Panc1 (cell line): ENCODE measurements at regions not wholly inside any gene's neighbourhood (a gene's known extent, or its start where the extent isn't known, plus 50 kb on each side); places are given as distances from the start of the nearest gene placed in this dataset.

Experiments used
- ATAC-seq: fragments of 200-7000 bp; cut with Tn5 transposase; 2 replicates; pipeline ENCODE4 v1.9.1; 2020; ENCODE audit warnings: mild to moderate bottlenecking, moderate library complexity
- BruUV-seq: library from RNA; stranded (reverse); fragments of 400-500 nt; replicated peaks from 2 replicates; lab custom pipeline; 2021; lab: Mats Ljungman, UMichigan
- CTCF ChIA-PET: fragments of 300-600 bp; sonication (Branson Sonifier 250); formaldehyde crosslinking; loops from one replicate; lab custom pipeline; 2022; ENCODE audit warnings: antibody characterized with exemption; lab: Charles Lee
- POLR2A ChIA-PET: fragments of 300-600 bp; sonication (Branson Sonifier 250); formaldehyde crosslinking; loops from one replicate; lab custom pipeline; 2022; ENCODE audit warnings: antibody characterized with exemption; lab: Charles Lee
- DNase-seq: peaks from one replicate; pipeline ENCODE4 v3.0.0-alpha.2; 2010; ENCODE audit warnings: low read depth, low spot score
- H3K27ac ChIP-seq: 2 replicates; pipeline ENCODE4 v1.5.1; 2011; ENCODE audit warnings: mild to moderate bottlenecking, low read length, inconsistent platforms
- H3K27me3 ChIP-seq: fragments of 200-500 bp; sonication (Bioruptor generic); 2 replicates; pipeline ENCODE4 v1.6.0; 2014; ENCODE audit warnings: low read length, inconsistent platforms; ENCODE audit not compliant: control insufficient read depth, insufficient read depth
- H3K36me3 ChIP-seq: fragments of 200-500 bp; sonication (Bioruptor generic); 2 replicates; pipeline ENCODE4 v1.5.1; 2014; ENCODE audit warnings: inconsistent platforms, mild to moderate bottlenecking, low read length, moderate library complexity; ENCODE audit not compliant: control insufficient read depth, insufficient read depth
- H3K4me1 ChIP-seq: 2 replicates; pipeline ENCODE4 v1.5.1; 2011; ENCODE audit warnings: inconsistent platforms, mild to moderate bottlenecking, low read length, moderate library complexity; ENCODE audit not compliant: control insufficient read depth, insufficient read depth
- H3K4me3 ChIP-seq, 2 experiments: 2 replicates each; pipeline ENCODE4 v1.5.1; 2011 to 2012; ENCODE audit warnings: low read depth in 2 of 2, low read length in 2 of 2, mild to moderate bottlenecking in 2 of 2, inconsistent platforms in 1 of 2, moderate library complexity in 1 of 2
- H3K9me3 ChIP-seq: fragments of 200-500 bp; sonication (Bioruptor generic); 2 replicates; pipeline ENCODE4 v1.5.1; 2014; ENCODE audit warnings: low read depth, mild to moderate bottlenecking, inconsistent platforms, low read length, moderate library complexity; ENCODE audit not compliant: control insufficient read depth, insufficient read depth
- POLR2AphosphoS5 ChIP-seq: IDR thresholded peaks from 2 replicates; pipeline ENCODE4 v1.6.1; 2012; ENCODE audit warnings: mild to moderate bottlenecking, low read depth, low read length, moderate library complexity
- SIN3A ChIP-seq: IDR thresholded peaks from 2 replicates; pipeline ENCODE4 v1.6.1; 2012; ENCODE audit warnings: low read depth, mild to moderate bottlenecking, low read length, moderate library complexity, borderline replicate concordance; ENCODE audit not compliant: insufficient read depth
- TCF7L2 ChIP-seq: IDR thresholded peaks from 2 replicates; pipeline ENCODE4 v1.6.1; 2011; ENCODE audit warnings: mild to moderate bottlenecking, low read depth, low read length, inconsistent platforms
- in situ Hi-C: cut with HindIII; loops from 2 replicates; pipeline ENCODE4 v1.10.0; 2016; ENCODE audit warnings: low sequenced_read_pairs, low pct_unique_long_range_greater_than_20kb
- intact Hi-C: fragments of 100-400 bp; cut with micrococcal nuclease; formaldehyde crosslinking; loops from one replicate; pipeline ENCODE4 v1.10.0; 2022; ENCODE audit not compliant: unreplicated experiment
- TF ChIP-seq, protein P1 (sequence below), 2 experiments: IDR thresholded peaks; 2 replicates each; pipeline ENCODE4 v1.6.1; 2011 to 2012; ENCODE audit warnings: low read depth in 2 of 2, control low read depth in 1 of 2, low read length in 1 of 2, mild to moderate bottlenecking in 1 of 2, moderate library complexity in 1 of 2; ENCODE audit not compliant: insufficient read depth in 1 of 2
- TF ChIP-seq, protein P2 (sequence below): fragments of 450-650 bp; IDR thresholded peaks from 2 replicates; pipeline ENCODE4 v1.5.1; 2017; ENCODE audit warnings: mild to moderate bottlenecking

DNA sequence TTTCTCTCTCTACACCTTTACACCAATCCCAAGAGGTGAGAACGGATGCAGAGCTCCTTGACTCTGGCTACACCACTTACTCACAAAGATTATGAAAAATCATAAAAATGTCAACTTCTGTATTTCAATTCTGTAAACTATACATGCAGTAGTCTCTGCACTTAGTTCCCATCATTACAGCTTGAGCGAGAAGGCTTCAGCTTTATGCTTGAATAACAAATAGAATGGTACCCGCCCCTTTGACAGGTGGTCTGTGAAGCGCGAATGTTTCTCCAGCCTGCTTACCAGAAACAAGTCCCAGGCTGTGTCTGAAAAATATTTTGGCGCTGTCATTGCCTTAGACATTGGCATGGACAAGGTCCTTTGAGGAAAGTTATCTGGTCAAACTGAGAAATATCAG, 562.4 kb upstream of the CLINT1 start:
- in situ Hi-C loops (no loop called here), intact Hi-C loops (no loop called here)
- POLR2A ChIA-PET = no interaction called here
- H3K36me3 ChIP-seq = no peaks in the 10 kb centered on the region
- no TSS peak for BruUV-seq
- H3K4me1 ChIP-seq = no peaks in the 10 kb centered on the region
- CTCF ChIA-PET = no interaction called here
- DNase-seq (no peak), ATAC-seq (no peak)
- H3K4me3 ChIP-seq = no peak overlapping the region
- no peak overlapping the region for H3K27ac ChIP-seq
- no peaks in the 10 kb centered on the region for H3K9me3 ChIP-seq
- H3K27me3 ChIP-seq = no peaks in the 10 kb centered on the region
- TF ChIP-seq, protein P1, sequence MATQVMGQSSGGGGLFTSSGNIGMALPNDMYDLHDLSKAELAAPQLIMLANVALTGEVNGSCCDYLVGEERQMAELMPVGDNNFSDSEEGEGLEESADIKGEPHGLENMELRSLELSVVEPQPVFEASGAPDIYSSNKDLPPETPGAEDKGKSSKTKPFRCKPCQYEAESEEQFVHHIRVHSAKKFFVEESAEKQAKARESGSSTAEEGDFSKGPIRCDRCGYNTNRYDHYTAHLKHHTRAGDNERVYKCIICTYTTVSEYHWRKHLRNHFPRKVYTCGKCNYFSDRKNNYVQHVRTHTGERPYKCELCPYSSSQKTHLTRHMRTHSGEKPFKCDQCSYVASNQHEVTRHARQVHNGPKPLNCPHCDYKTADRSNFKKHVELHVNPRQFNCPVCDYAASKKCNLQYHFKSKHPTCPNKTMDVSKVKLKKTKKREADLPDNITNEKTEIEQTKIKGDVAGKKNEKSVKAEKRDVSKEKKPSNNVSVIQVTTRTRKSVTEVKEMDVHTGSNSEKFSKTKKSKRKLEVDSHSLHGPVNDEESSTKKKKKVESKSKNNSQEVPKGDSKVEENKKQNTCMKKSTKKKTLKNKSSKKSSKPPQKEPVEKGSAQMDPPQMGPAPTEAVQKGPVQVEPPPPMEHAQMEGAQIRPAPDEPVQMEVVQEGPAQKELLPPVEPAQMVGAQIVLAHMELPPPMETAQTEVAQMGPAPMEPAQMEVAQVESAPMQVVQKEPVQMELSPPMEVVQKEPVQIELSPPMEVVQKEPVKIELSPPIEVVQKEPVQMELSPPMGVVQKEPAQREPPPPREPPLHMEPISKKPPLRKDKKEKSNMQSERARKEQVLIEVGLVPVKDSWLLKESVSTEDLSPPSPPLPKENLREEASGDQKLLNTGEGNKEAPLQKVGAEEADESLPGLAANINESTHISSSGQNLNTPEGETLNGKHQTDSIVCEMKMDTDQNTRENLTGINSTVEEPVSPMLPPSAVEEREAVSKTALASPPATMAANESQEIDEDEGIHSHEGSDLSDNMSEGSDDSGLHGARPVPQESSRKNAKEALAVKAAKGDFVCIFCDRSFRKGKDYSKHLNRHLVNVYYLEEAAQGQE (IDR thresholded peaks at IDR 0.05; ENCODE audit: insufficient read depth in 1 of 2, low read depth in 2 of 2, low read length in 1 of 2) = no peak
- no peak for TF ChIP-seq SIN3A
- TF ChIP-seq, protein P2, sequence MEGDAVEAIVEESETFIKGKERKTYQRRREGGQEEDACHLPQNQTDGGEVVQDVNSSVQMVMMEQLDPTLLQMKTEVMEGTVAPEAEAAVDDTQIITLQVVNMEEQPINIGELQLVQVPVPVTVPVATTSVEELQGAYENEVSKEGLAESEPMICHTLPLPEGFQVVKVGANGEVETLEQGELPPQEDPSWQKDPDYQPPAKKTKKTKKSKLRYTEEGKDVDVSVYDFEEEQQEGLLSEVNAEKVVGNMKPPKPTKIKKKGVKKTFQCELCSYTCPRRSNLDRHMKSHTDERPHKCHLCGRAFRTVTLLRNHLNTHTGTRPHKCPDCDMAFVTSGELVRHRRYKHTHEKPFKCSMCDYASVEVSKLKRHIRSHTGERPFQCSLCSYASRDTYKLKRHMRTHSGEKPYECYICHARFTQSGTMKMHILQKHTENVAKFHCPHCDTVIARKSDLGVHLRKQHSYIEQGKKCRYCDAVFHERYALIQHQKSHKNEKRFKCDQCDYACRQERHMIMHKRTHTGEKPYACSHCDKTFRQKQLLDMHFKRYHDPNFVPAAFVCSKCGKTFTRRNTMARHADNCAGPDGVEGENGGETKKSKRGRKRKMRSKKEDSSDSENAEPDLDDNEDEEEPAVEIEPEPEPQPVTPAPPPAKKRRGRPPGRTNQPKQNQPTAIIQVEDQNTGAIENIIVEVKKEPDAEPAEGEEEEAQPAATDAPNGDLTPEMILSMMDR = no peak
- TF ChIP-seq TCF7L2 = no peak
- TF ChIP-seq POLR2AphosphoS5 = no peak

DNA sequence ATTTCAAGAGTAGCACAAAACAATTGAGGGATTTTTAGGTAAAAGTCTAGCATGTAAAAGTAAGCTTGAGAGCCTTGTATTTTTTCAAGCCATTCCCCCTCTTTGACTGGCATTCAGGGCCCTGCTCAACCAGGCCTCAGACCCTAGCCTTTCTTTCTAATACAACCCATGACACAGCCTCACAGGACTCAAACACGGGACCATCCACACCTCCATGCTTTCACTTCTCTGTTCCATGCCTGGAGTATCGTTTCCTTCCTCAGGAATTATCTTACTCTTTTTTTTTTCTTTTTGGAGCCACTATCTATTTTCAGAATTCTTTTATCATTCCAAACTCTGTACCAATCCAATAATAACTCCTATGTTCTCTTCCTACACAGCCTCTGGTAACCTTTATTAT, 560.2 kb upstream of the CLINT1 start:
- H3K4me3 ChIP-seq = no peak overlapping the region
- ChIA-PET POLR2A (no interaction called here), CTCF (no interaction called here)
- intact Hi-C loops (no loop called here), in situ Hi-C loops (no loop called here)
- no peaks in the 10 kb centered on the region for H3K36me3 ChIP-seq
- no peak overlapping the region for H3K27ac ChIP-seq
- no peak for DNase-seq
- H3K4me1 ChIP-seq = no peaks in the 10 kb centered on the region
- H3K27me3 ChIP-seq = no peaks in the 10 kb centered on the region
- TF ChIP-seq TCF7L2 (no peak), POLR2AphosphoS5 (no peak), SIN3A (no peak)
- TF ChIP-seq, protein P2 = no peak
- TF ChIP-seq, protein P1 (IDR thresholded peaks at IDR 0.05; ENCODE audit: insufficient read depth in 1 of 2, low read depth in 2 of 2, low read length in 1 of 2) = no peak
- ATAC-seq = no peak
- H3K9me3 ChIP-seq = no peaks in the 10 kb centered on the region
- BruUV-seq = no TSS peak
